CD4-positive, alpha-beta T cell treated with Interleukin-4 for 1 hour (primary cell): ENCODE measurements at regions not wholly inside any gene's neighbourhood (a gene's known extent, or its start where the extent isn't known, plus 50 kb on each side); places are given as distances from the start of the nearest gene placed in this dataset.

Experiments used
- DNase-seq, 2 donors: peaks; one replicate each; pipeline ENCODE4 v3.0.0-alpha.2; 2020 to 2022

GRCh38 chr13:109846185-109846584 lies 59.8 kb upstream of the IRS2 start:
- DNase-seq = no peak

- DNase-seq = no peak
These were observed 58.0 kb upstream of the IRS2 start for GRCh38 chr13:109844396-109844795.

DNA sequence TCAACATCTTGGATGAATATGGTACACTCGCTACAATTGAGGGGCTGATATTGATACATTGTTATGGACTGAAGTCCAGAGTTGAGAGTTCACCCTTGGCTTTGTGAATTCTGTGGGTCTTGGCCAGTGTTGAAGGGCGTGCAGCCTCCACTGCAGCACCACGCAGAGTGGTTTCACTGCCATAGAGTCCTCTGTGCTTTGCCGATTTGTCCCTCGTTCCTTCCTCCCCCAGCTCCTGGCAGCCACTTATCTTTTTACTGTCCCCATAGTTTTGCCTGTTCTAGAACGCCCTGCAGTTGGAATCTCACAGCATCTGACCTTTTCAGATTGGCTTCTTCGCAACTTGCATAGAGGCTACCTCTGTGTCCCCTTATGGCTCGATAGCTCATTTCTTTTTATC lies 57.3 kb upstream of the IRS2 start:
- no peak for DNase-seq

- DNase-seq = no peak
These were observed 56.0 kb upstream of the IRS2 start for GRCh38 chr13:109842212-109842920.

DNA sequence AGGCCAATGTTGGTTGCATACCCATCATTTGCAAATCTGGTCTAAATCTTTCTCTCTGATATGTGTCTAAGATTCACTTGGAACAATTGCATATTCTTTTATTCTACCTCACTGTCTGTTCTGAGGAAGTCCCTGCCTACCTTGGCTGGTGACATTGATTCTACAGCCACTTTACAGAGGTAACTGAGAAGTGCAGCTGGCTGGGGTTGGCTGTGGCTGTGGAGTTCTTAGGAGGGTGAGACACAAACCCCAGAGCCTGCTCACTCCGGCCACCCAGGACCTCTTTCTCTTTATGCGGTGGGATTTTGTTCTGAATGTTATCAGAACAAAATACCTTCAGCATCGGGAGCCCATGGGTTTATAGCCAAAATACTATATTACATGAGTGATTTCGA lies 54.5 kb upstream of the IRS2 start:
- DNase-seq = no peak

DNA sequence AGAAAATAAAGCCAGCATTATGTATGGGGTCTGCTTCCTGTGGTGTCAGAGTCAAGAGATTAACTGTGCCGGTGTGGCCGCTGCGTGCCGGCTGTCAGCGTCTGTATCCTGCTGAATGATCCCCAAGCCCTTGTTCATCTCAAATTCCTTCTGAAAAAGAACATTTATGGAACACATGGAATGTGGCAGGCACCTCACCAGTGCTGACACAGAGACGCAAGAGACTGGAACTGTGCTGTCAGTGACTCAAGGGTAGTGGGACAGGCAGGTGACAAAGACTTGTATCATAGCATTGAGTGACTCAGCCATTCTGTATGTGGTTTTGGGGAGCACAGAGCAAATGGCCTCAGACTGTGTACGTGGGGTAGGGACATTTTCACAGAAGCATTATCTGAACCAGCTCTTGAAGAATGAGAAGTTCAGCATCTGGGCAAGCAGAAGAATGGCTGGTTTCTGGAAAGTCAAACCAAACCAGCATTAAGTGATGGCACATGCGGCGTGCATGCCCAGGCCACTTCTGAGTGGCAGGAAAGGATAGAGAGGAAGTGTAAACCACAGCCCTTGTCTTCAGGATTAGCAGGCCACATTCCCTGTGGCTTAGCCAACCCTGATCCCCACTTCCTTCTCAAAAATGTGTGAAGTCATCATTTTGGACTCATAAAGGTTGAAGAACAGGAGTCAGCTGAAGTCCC lies 54.0 kb upstream of the IRS2 start:
- no peak for DNase-seq

- DNase-seq = no peak
These were observed 50.5 kb upstream of the IRS2 start for GRCh38 chr13:109836629-109837607.
